Lower lobe of right lung (tissue), 2 donors: ENCODE measurements at regions not wholly inside any gene's neighbourhood (a gene's known extent, or its start where the extent isn't known, plus 50 kb on each side); places are given as distances from the start of the nearest gene placed in this dataset.

Experiments used
- ATAC-seq, 2 donors: fragments of 200-7000 bp; cut with Tn5 transposase; one replicate each; pipeline ENCODE4 v1.9.1; 2020 to 2022; ENCODE audit warnings: mild to moderate bottlenecking in 2 of 2, moderate library complexity in 2 of 2
- DNase-seq: peaks from one replicate; pipeline ENCODE4 v3.0.0-alpha.2; 2020
- H3K27ac ChIP-seq: fragments of 200-600 bp; one replicate; pipeline ENCODE4 v1.8.0; 2022
- H3K27me3 ChIP-seq: fragments of 200-600 bp; one replicate; pipeline ENCODE4 v1.8.0; 2022; ENCODE audit warnings: low read depth
- H3K36me3 ChIP-seq: fragments of 200-600 bp; one replicate; pipeline ENCODE4 v1.8.0; 2022; ENCODE audit warnings: mild to moderate bottlenecking
- H3K4me1 ChIP-seq: fragments of 200-600 bp; one replicate; pipeline ENCODE4 v1.8.0; 2022
- H3K4me3 ChIP-seq: fragments of 200-600 bp; one replicate; pipeline ENCODE4 v1.8.0; 2022; ENCODE audit warnings: mild to moderate bottlenecking
- H3K9me3 ChIP-seq: fragments of 200-600 bp; one replicate; pipeline ENCODE4 v1.8.0; 2022
- intact Hi-C: fragments of 100-400 bp; cut with DNase I; formaldehyde crosslinking; loops from one replicate; pipeline ENCODE4 v1.11.0; 2022
- TF ChIP-seq, protein P1 (sequence below): fragments of 200-600 bp; IDR thresholded peaks from one replicate; pipeline ENCODE4 v1.8.0; 2022; ENCODE audit warnings: antibody characterized with exemption, mild to moderate bottlenecking
- donor health status: DM: no; HTN: yes; CAD: no; lungs with severe emphysema.

DNA sequence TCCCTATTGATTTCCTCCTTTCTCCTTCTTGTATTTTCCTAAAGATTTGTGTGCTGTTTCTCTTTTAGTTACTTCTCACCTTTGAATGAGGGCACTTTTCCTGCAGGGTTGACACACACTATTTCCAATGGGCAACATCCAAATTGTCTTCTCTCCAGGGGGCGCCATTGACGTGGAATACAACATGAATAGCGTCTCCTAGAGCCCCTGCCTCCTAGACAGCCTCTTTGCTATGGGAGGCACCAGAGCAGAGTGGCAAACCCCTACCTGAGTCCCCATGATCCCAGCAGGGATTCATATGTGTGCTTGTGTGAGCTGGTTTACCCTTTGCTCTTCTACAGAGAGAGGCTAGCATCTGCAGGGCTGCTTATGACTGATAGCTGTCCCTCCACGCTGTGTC, 61.3 kb upstream of the ITSN2 start:
- DNase-seq = peak; percentile 55
- no peak overlapping the region for H3K4me3 ChIP-seq
- H3K27ac ChIP-seq = no peak overlapping the region
- ATAC-seq = peak; percentile 74 to 81
- TF ChIP-seq, protein P1, sequence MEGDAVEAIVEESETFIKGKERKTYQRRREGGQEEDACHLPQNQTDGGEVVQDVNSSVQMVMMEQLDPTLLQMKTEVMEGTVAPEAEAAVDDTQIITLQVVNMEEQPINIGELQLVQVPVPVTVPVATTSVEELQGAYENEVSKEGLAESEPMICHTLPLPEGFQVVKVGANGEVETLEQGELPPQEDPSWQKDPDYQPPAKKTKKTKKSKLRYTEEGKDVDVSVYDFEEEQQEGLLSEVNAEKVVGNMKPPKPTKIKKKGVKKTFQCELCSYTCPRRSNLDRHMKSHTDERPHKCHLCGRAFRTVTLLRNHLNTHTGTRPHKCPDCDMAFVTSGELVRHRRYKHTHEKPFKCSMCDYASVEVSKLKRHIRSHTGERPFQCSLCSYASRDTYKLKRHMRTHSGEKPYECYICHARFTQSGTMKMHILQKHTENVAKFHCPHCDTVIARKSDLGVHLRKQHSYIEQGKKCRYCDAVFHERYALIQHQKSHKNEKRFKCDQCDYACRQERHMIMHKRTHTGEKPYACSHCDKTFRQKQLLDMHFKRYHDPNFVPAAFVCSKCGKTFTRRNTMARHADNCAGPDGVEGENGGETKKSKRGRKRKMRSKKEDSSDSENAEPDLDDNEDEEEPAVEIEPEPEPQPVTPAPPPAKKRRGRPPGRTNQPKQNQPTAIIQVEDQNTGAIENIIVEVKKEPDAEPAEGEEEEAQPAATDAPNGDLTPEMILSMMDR = peak; percentile 64
- intact Hi-C loops = no loop called here
- peaks cover 8% of the 10 kb centered on the region for H3K4me1 ChIP-seq
- no peaks in the 10 kb centered on the region for H3K27me3 ChIP-seq
- H3K36me3 ChIP-seq = no peaks in the 10 kb centered on the region
- no peaks in the 10 kb centered on the region for H3K9me3 ChIP-seq

DNA sequence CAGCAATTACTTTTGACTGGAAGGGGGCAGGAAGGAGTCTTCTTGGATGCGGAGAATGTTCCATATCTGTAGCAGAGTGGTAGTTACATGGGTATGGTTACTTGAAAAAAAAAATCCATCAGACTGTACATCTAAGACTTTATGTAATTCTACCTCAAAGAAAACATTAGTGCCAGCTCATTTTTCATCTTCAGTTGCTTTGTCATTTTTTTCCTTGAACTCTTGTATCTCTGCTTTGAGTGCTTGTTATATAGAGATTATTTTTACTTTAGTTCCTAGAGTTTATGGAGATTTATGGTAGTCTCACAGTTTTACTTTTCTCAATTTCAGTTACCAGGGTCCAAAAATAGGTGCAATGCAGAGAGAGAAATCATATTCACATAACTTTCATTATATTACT, 60.0 kb upstream of the ITSN2 start:
- Histone ChIP-seq H3K4me3 (no peak overlapping the region), H3K27me3 (no peaks in the 10 kb centered on the region), H3K4me1 (peaks cover 8% of the 10 kb centered on the region), H3K9me3 (no peaks in the 10 kb centered on the region), H3K27ac (no peak overlapping the region), H3K36me3 (no peaks in the 10 kb centered on the region)
- intact Hi-C loops = no loop called here
- no peak for ATAC-seq
- TF ChIP-seq, protein P1 = no peak
- DNase-seq = no peak

DNA sequence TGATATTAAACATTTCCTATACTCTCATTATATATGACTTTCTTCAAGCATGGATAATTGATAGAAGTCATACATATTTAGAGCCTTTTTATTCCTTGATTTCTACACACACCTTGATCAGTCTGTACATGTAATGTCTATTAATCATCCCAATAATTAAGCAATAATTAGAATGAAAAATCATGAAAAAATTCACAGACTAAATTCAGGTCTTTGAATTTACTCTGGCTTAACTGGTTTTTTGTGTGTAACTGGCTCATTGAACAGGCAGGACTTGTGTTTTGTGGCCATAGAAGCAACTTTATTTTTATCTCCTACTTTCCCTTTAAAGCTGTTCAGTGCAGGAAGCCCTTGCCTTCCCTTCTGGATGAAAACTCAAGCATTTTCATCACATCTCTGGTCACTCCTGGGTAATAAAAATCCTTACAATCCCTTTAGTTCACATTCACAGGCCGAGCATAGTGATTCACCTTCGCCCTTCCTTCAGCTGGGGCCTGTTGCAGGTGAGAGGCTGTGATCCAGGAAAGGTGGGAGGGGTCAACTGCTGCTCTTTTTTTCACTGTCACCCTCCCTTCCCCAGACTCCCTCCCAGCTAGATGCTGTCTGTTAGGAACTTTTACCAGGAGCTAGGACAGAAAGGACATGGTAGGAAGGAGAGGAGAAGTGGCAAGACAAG, 58.0 kb upstream of the ITSN2 start:
- intact Hi-C loops = no loop called here
- H3K9me3 ChIP-seq = no peaks in the 10 kb centered on the region
- H3K27ac ChIP-seq = no peak overlapping the region
- DNase-seq = no peak
- ATAC-seq = no peak
- TF ChIP-seq, protein P1 = no peak
- no peaks in the 10 kb centered on the region for H3K27me3 ChIP-seq
- no peaks in the 10 kb centered on the region for H3K36me3 ChIP-seq
- H3K4me1 ChIP-seq = peaks cover 8% of the 10 kb centered on the region
- no peak overlapping the region for H3K4me3 ChIP-seq

DNA sequence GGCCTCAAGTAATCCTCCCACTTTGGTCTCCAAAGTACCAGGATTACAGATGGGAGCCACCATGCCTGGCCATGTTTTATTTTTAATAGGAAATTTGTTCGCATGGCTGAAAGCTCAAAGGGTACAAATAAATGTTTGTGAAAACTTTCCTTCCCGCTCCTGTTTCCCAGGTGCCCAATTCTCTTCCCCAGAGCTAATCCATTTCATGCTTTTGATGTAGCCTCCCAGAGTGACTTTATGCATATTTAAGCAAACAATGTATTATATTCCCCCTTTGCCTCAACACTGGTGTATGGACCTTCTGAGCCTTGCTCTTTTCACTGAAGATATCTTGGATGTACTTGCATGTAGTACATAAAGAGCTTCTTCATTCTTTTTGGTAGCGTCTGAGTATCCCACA, 52.5 kb upstream of the ITSN2 start:
- H3K4me3 ChIP-seq = no peak overlapping the region
- DNase-seq = no peak
- intact Hi-C loops = no loop called here
- no peaks in the 10 kb centered on the region for H3K4me1 ChIP-seq
- no peaks in the 10 kb centered on the region for H3K9me3 ChIP-seq
- TF ChIP-seq, protein P1 = no peak
- no peaks in the 10 kb centered on the region for H3K36me3 ChIP-seq
- no peak overlapping the region for H3K27ac ChIP-seq
- H3K27me3 ChIP-seq = no peaks in the 10 kb centered on the region
- ATAC-seq = no peak

DNA sequence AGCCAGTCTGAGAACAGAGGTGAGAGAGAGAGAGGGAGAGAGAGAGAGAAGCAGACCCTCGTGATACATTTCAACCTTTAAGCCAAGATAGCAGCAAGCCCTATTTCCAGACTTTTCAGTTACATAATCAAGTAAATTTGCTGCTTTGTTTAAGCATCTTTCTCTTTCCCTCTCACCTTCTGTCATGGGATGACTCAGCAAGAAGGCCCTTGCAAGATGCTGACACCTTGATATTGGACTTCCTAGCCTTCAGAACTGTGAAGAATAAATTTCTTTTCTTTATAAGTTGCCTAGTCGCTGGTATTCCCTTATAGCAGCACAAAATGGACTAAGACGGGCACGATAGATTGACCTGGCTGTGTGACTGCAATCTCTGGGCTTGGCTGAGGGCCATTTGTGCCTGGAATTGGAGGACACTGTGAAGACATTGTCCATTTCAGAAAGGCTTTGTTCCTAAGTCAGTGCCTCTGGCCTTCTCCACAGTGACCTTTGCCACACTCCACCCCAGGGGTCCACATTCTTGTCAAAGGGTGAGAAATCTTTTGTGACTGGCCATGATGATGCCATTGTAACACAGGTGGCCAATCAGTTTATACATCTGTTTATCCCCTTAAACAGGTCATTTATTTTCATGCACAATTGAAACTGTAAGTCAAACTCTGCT, 51.3 kb upstream of the ITSN2 start:
- intact Hi-C loops = no loop called here
- ATAC-seq (no peak), DNase-seq (no peak)
- Histone ChIP-seq H3K36me3 (no peaks in the 10 kb centered on the region), H3K4me3 (no peak overlapping the region), H3K4me1 (no peaks in the 10 kb centered on the region), H3K27me3 (no peaks in the 10 kb centered on the region), H3K27ac (no peak overlapping the region), H3K9me3 (no peaks in the 10 kb centered on the region)
- TF ChIP-seq, protein P1 = no peak
